Astrocyte (in vitro differentiated cells and primary cell): ENCODE measurements at regions not wholly inside any gene's neighbourhood (a gene's known extent, or its start where the extent isn't known, plus 50 kb on each side); places are given as distances from the start of the nearest gene placed in this dataset.
A peak's percentile ranks its signal among the peaks of the same experiment; 100 is the strongest.

Experiments used
- DNase-seq: peaks from one replicate; pipeline ENCODE4 v3.0.0-alpha.2; 2010; ENCODE audit warnings: low read depth
- FAIRE-seq: peaks from 2 replicates; lab custom pipeline; 2011; peaks lifted over from hg19 to GRCh38; lab: Jason Lieb, UNC
- H2AFZ ChIP-seq: 2 replicates; pipeline ENCODE4 v1.6.0; 2012; ENCODE audit warnings: low read depth, low read length, inconsistent platforms
- H3K27ac ChIP-seq: 2 replicates; pipeline ENCODE4 v1.5.1; 2011; ENCODE audit warnings: low read depth, low read length, inconsistent platforms
- H3K27me3 ChIP-seq: 2 replicates; pipeline ENCODE4 v1.6.0; 2011; ENCODE audit warnings: low read length, inconsistent platforms; ENCODE audit not compliant: insufficient read depth
- H3K36me3 ChIP-seq: 2 replicates; pipeline ENCODE4 v1.5.1; 2011; ENCODE audit warnings: low read length, inconsistent platforms; ENCODE audit not compliant: insufficient read depth
- H3K4me1 ChIP-seq: 2 replicates; pipeline ENCODE4 v1.5.1; 2011; ENCODE audit warnings: low read length, inconsistent platforms; ENCODE audit not compliant: insufficient read depth
- H3K4me2 ChIP-seq: 2 replicates; pipeline ENCODE4 v1.6.0; 2012; ENCODE audit warnings: low read length, inconsistent platforms
- H3K4me3 ChIP-seq: 2 replicates; pipeline ENCODE4 v1.5.1; 2011; ENCODE audit warnings: low read depth, mild to moderate bottlenecking, low read length, inconsistent platforms; ENCODE audit not compliant: insufficient read depth
- H3K79me2 ChIP-seq: 2 replicates; pipeline ENCODE4 v1.6.0; 2012; ENCODE audit warnings: mild to moderate bottlenecking, low read length, inconsistent platforms; ENCODE audit not compliant: insufficient read depth
- H3K9ac ChIP-seq: 2 replicates; pipeline ENCODE4 v1.6.0; 2012; ENCODE audit warnings: mild to moderate bottlenecking, low read length, inconsistent platforms
- H3K9me3 ChIP-seq: 2 replicates; pipeline ENCODE4 v1.5.1; 2012; ENCODE audit warnings: low read depth, mild to moderate bottlenecking, low read length, inconsistent platforms; ENCODE audit not compliant: insufficient read depth
- H4K20me1 ChIP-seq: 2 replicates; pipeline ENCODE4 v1.6.0; 2012; ENCODE audit warnings: low read length, inconsistent platforms; ENCODE audit not compliant: insufficient read depth
- H3K27ac Mint-ChIP-seq: one replicate; pipeline ENCODE4 v1.8.0; 2021; ENCODE audit warnings: mild to moderate bottlenecking, mixed read lengths; ENCODE audit not compliant: unreplicated experiment
- H3K27me3 Mint-ChIP-seq: one replicate; pipeline ENCODE4 v1.8.0; 2021; ENCODE audit warnings: low read depth, mixed read lengths; ENCODE audit not compliant: unreplicated experiment
- H3K36me3 Mint-ChIP-seq: one replicate; pipeline ENCODE4 v1.8.0; 2021; ENCODE audit warnings: low read depth, mixed read lengths; ENCODE audit not compliant: unreplicated experiment
- H3K4me1 Mint-ChIP-seq: one replicate; pipeline ENCODE4 v1.8.0; 2021; ENCODE audit warnings: low read depth, mixed read lengths; ENCODE audit not compliant: unreplicated experiment
- H3K4me3 Mint-ChIP-seq: one replicate; pipeline ENCODE4 v1.8.0; 2021; ENCODE audit warnings: mild to moderate bottlenecking, moderate library complexity, mixed read lengths; ENCODE audit not compliant: unreplicated experiment
- H3K9me3 Mint-ChIP-seq: one replicate; pipeline ENCODE4 v1.8.0; 2021; ENCODE audit warnings: mild to moderate bottlenecking, mixed read lengths; ENCODE audit not compliant: unreplicated experiment
- EZH2 ChIP-seq: IDR thresholded peaks from 2 replicates; pipeline ENCODE4 v1.6.1; 2012; ENCODE audit warnings: mild to moderate bottlenecking, low read length, inconsistent platforms; ENCODE audit not compliant: insufficient read depth
- TF ChIP-seq, protein P1 (sequence below): IDR thresholded peaks from 2 replicates; pipeline ENCODE4 v1.5.1; 2011; ENCODE audit warnings: low read depth, mild to moderate bottlenecking, inconsistent platforms, low read length, moderate library complexity; ENCODE audit not compliant: insufficient read depth

DNA sequence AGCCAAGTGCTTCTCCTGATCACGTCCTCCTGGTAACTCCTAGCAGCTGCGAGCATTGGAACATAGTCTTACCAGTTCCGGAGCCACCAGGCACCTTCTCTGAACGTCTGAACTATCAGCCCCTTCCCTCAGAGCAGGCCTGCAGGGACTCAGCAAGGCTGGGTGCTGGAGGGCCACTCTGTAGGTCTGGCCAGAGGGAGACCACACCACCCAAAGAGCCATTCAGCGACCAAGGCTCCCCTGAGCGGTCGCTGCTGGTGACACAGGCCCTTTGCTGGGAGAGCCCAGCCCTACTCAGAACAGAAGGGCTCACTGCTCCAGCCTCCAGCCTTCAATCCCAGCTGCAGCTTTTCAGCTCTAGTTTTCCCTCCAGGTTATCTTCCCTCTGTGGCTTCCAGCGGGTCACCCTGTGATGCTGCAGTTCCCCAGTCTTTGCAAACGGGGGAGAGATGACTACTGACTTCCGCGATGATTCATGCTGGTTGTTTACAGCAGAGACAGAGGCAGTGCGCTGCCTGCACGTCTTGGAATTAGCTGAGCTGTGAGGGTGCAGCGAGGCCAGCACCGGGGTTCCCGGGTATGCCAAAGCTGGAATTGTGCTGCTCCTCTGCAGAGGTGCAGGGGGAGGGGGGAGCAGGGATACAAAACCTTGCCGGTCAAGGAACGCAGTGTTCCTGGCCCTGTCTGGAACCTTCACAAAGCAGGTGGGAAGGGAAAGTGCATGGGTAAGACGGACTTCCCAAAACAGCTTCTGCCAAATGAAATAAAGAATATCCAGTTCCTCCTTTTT is 161.4 kb downstream of the LY86 start:
- Histone ChIP-seq H3K27ac (no peak overlapping the region), H3K4me1 (peaks cover 7% of the 10 kb centered on the region), H3K36me3 (no peaks in the 10 kb centered on the region), H3K9ac (peak overlapping the region; percentile 46), H3K79me2 (no peaks in the 10 kb centered on the region), H4K20me1 (no peaks in the 10 kb centered on the region), H2AFZ (peak overlapping the region; percentile 45), H3K27me3 (no peaks in the 10 kb centered on the region), H3K9me3 (no peaks in the 10 kb centered on the region), H3K4me3 (no peak overlapping the region), H3K4me2 (peak overlapping the region; percentile 69)
- DNase-seq: peak; percentile 88
- TF ChIP-seq, protein P1, sequence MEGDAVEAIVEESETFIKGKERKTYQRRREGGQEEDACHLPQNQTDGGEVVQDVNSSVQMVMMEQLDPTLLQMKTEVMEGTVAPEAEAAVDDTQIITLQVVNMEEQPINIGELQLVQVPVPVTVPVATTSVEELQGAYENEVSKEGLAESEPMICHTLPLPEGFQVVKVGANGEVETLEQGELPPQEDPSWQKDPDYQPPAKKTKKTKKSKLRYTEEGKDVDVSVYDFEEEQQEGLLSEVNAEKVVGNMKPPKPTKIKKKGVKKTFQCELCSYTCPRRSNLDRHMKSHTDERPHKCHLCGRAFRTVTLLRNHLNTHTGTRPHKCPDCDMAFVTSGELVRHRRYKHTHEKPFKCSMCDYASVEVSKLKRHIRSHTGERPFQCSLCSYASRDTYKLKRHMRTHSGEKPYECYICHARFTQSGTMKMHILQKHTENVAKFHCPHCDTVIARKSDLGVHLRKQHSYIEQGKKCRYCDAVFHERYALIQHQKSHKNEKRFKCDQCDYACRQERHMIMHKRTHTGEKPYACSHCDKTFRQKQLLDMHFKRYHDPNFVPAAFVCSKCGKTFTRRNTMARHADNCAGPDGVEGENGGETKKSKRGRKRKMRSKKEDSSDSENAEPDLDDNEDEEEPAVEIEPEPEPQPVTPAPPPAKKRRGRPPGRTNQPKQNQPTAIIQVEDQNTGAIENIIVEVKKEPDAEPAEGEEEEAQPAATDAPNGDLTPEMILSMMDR: no peak
- TF ChIP-seq EZH2: no peak
- Mint-ChIP-seq H3K4me1 (peaks cover 40% of the 10 kb centered on the region), H3K36me3 (peaks cover 1% of the 10 kb centered on the region), H3K4me3 (no peak overlapping the region), H3K9me3 (no peaks in the 10 kb centered on the region), H3K27ac (no peak overlapping the region), H3K27me3 (peaks cover 1% of the 10 kb centered on the region)
- no peak for FAIRE-seq

- Histone ChIP-seq H3K36me3 (no peaks in the 10 kb centered on the region), H3K9me3 (no peaks in the 10 kb centered on the region), H3K27me3 (no peaks in the 10 kb centered on the region), H2AFZ (peak overlapping the region; percentile 29), H3K4me1 (peaks cover 7% of the 10 kb centered on the region), H3K4me2 (no peak overlapping the region), H3K79me2 (no peaks in the 10 kb centered on the region), H3K9ac (no peak overlapping the region), H3K4me3 (no peak overlapping the region), H3K27ac (no peak overlapping the region), H4K20me1 (no peaks in the 10 kb centered on the region)
- no peaks in the 10 kb centered on the region for H3K36me3 Mint-ChIP-seq
- FAIRE-seq (no peak), DNase-seq (no peak)
- no peaks in the 10 kb centered on the region for H3K9me3 Mint-ChIP-seq
- H3K27me3 Mint-ChIP-seq: peaks cover 1% of the 10 kb centered on the region
- TF ChIP-seq, protein P1: no peak
- no peak for TF ChIP-seq EZH2
- H3K4me3 Mint-ChIP-seq: no peak overlapping the region
- no peak overlapping the region for H3K27ac Mint-ChIP-seq
- H3K4me1 Mint-ChIP-seq: peaks cover 40% of the 10 kb centered on the region
Observed at GRCh38 chr6:6750594-6751265, 162.2 kb downstream of the LY86 start.

DNA sequence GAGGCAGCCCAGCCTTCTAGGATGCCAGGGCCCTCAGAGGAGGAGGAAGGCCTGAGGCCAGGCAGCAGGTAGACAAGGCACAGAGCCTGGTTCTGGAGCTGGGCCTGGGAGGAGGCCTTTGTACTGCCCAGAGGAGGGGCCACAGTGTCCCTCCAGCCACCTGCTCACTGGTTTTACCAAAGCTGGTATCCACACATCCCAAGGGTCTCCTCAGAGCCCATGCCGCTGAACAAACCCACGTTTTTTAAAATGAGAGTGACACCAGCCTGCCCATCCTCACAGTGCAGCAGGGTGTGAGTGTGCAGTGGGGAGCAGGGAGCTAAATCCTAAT is 162.7 kb downstream of the LY86 start:
- Mint-ChIP-seq H3K4me3 (no peak overlapping the region), H3K36me3 (no peaks in the 10 kb centered on the region), H3K27me3 (peaks cover 1% of the 10 kb centered on the region), H3K9me3 (no peaks in the 10 kb centered on the region), H3K4me1 (peaks cover 39% of the 10 kb centered on the region), H3K27ac (peak overlapping the region; percentile 18)
- Histone ChIP-seq H3K79me2 (no peaks in the 10 kb centered on the region), H3K4me2 (no peak overlapping the region), H3K4me3 (no peak overlapping the region), H4K20me1 (no peaks in the 10 kb centered on the region), H3K4me1 (peaks cover 7% of the 10 kb centered on the region), H3K9ac (no peak overlapping the region), H3K27ac (no peak overlapping the region), H3K9me3 (no peaks in the 10 kb centered on the region), H2AFZ (no peak overlapping the region), H3K27me3 (no peaks in the 10 kb centered on the region), H3K36me3 (no peaks in the 10 kb centered on the region)
- DNase-seq (no peak), FAIRE-seq (no peak)
- no peak for TF ChIP-seq EZH2
- TF ChIP-seq, protein P1: no peak
